HepG2 (cell line): ENCODE measurements at regions not wholly inside any gene's neighbourhood (a gene's known extent, or its start where the extent isn't known, plus 50 kb on each side); places are given as distances from the start of the nearest gene placed in this dataset.

Experiments
- ATAC-seq: fragments of 200-7000 bp; cut with Tn5 transposase; 3 replicates; pipeline ENCODE4 v1.9.1; 2020; ENCODE audit warnings: mild to moderate bottlenecking, moderate library complexity
- BruUV-seq: library from RNA; stranded (reverse); fragments of 400-500 nt; replicated peaks from 2 replicates; lab custom pipeline; 2021; lab: Mats Ljungman, UMichigan
- CTCF ChIA-PET: fragments of 300-600 bp; formaldehyde crosslinking; extraction: SDS; loops from one replicate; lab custom pipeline; 2021; ENCODE audit warnings: low total read pairs, inconsistent platforms, low intra/inter-chr PET ratio; lab: Yijun Ruan, JAX
- POLR2A ChIA-PET: fragments of 350-600 bp; sonication (Branson Sonifier 250); formaldehyde crosslinking; loops from one replicate; lab custom pipeline; 2020; ENCODE audit warnings: antibody characterized with exemption, inconsistent platforms; lab: Yijun Ruan, JAX
- DNase-seq: peaks from one replicate; pipeline ENCODE4 v3.0.0-alpha.2; 2015; ENCODE audit warnings: low spot score
- FAIRE-seq: peaks from 3 replicates; lab custom pipeline; 2011; peaks lifted over from hg19 to GRCh38; lab: Jason Lieb, UNC
- H2AFZ ChIP-seq: one replicate; pipeline ENCODE4 v1.6.1; 2011; ENCODE audit warnings: low read length, inconsistent platforms
- H3K27ac ChIP-seq: fragments of 300-600 bp; 3 replicates; pipeline ENCODE4 v1.8.0; 2011; ENCODE audit warnings: mixed run types, mild to moderate bottlenecking, mixed read lengths, low read length, inconsistent platforms; ENCODE audit not compliant: insufficient read depth; ENCODE audit errors: extremely low read length
- H3K27me3 ChIP-seq, 2 experiments: fragments of 200-600 bp in 1 of 2; 2 replicates in 1 of 2; 3 replicates in 1 of 2; pipeline versions ENCODE4 v1.6.0 to v1.8.0; 2011; ENCODE audit warnings: low read length in 2 of 2, mild to moderate bottlenecking in 2 of 2, moderate library complexity in 2 of 2, inconsistent platforms in 1 of 2; ENCODE audit not compliant: insufficient read depth in 2 of 2, control insufficient read depth in 1 of 2
- H3K36me3 ChIP-seq, 2 experiments: fragments of 200-600 bp in 1 of 2; replicated peaks in 1 of 2; 2 replicates in 1 of 2; 3 replicates in 1 of 2; pipeline versions ENCODE4 v1.5.1 to v1.8.0; 2011; ENCODE audit warnings: low read length in 2 of 2, inconsistent platforms in 1 of 2; ENCODE audit not compliant: insufficient read depth in 2 of 2, control insufficient read depth in 1 of 2
- H3K4me1 ChIP-seq: 2 replicates; pipeline ENCODE4 v1.5.1; 2012; ENCODE audit warnings: low read length, inconsistent platforms; ENCODE audit not compliant: insufficient read depth
- H3K4me2 ChIP-seq: 2 replicates; pipeline ENCODE4 v1.6.0; 2011; ENCODE audit warnings: low read depth, low read length, inconsistent platforms
- H3K4me3 ChIP-seq, 3 experiments: fragments of 200-600 bp in 1 of 3; sonication (generic), shearing (Covaris generic) in 1 of 3; replicated peaks in 1 of 3; 2 replicates each; pipeline ENCODE4 v1.5.1; 2011 to 2016; ENCODE audit warnings: low read length in 3 of 3, inconsistent platforms in 2 of 3, low read depth in 2 of 3, mild to moderate bottlenecking in 2 of 3, control low read depth in 1 of 3, mixed read lengths in 1 of 3; ENCODE audit not compliant: insufficient read depth in 1 of 3
- H3K79me2 ChIP-seq: one replicate; pipeline ENCODE4 v1.6.1; 2011; ENCODE audit warnings: low read length, inconsistent platforms; ENCODE audit not compliant: insufficient read depth
- H3K9ac ChIP-seq: 2 replicates; pipeline ENCODE4 v1.6.0; 2011; ENCODE audit warnings: mild to moderate bottlenecking, low read depth, low read length, inconsistent platforms; ENCODE audit not compliant: insufficient read depth
- H3K9me3 ChIP-seq: 2 replicates; pipeline ENCODE4 v1.5.1; 2012; ENCODE audit warnings: mild to moderate bottlenecking, low read length
- H4K20me1 ChIP-seq: 2 replicates; pipeline ENCODE4 v1.6.0; 2011; ENCODE audit warnings: inconsistent platforms, mild to moderate bottlenecking, low read length, moderate library complexity; ENCODE audit not compliant: insufficient read depth
- CCAR2 ChIP-seq: fragments of 200-400 bp; formaldehyde crosslinking; optimal IDR thresholded peaks from 2 replicates; pipeline ENCODE3; 2018; ENCODE audit warnings: low read depth, mild to moderate bottlenecking, low read length, moderate library complexity
- E2F1 ChIP-seq: sonication (generic); formaldehyde crosslinking; IDR thresholded peaks from 2 replicates; pipeline ENCODE4 v1.5.0; 2020; ENCODE audit warnings: missing genetic modification reagents
- EHMT2 ChIP-seq: fragments of 200-600 bp; sonication (generic); IDR thresholded peaks from 2 replicates; pipeline ENCODE4 v1.7.0; 2017; ENCODE audit warnings: antibody characterized with exemption, low read depth, low read length, borderline replicate concordance
- GATAD1 ChIP-seq: IDR thresholded peaks from 2 replicates; pipeline ENCODE4 v1.6.1; 2016; ENCODE audit warnings: missing genetic modification reagents, missing compliant biosample characterization
- HOXA3 ChIP-seq: sonication (generic); formaldehyde crosslinking; IDR thresholded peaks from 2 replicates; pipeline ENCODE4 v1.5.0; 2020; ENCODE audit warnings: missing genetic modification reagents
- STAG1 ChIP-seq: sonication (generic); formaldehyde crosslinking; IDR thresholded peaks from 2 replicates; pipeline ENCODE4 v1.4.0; 2020; ENCODE audit warnings: missing genetic modification reagents
- ZBTB49 ChIP-seq: sonication (generic); formaldehyde crosslinking; IDR thresholded peaks from 2 replicates; pipeline ENCODE4 v1.4.0; 2020; ENCODE audit warnings: missing genetic modification reagents, borderline replicate concordance
- ZC3H4 ChIP-seq: sonication (generic); formaldehyde crosslinking; IDR thresholded peaks from 2 replicates; pipeline ENCODE4 v1.4.0; 2020; ENCODE audit warnings: missing genetic modification reagents, borderline replicate concordance
- ZNF616 ChIP-seq: sonication (generic); formaldehyde crosslinking; IDR thresholded peaks from 2 replicates; pipeline ENCODE4 v1.5.0; 2020; ENCODE audit warnings: low read depth, mild to moderate bottlenecking, missing genetic modification reagents
- ZNF724P ChIP-seq: sonication (generic); formaldehyde crosslinking; IDR thresholded peaks from 2 replicates; pipeline ENCODE4 v1.8.0; 2022; ENCODE audit warnings: missing genetic modification reagents, borderline replicate concordance
- WGBS: methylation state at CpG from one replicate; pipeline ENCODE4 v1.1.6; 2017; ENCODE audit warnings: low lambda C conversion rate; 5-methylcytosine and 5-hydroxymethylcytosine counted together
- in situ Hi-C: cut with HindIII; loops from 2 replicates; pipeline ENCODE4 v1.10.0; 2017; ENCODE audit warnings: low pct_unique_long_range_greater_than_20kb; ENCODE audit not compliant: extremely low pct_ligation_motif_present
- intact Hi-C: fragments of 100-400 bp; cut with micrococcal nuclease; formaldehyde crosslinking; loops from one replicate; pipeline ENCODE4 v1.10.0; 2022; ENCODE audit not compliant: unreplicated experiment

GRCh38 chr12:89166121-89166520 is 186.2 kb downstream of the DUSP6 start:
- POLR2A ChIA-PET = no interaction called here
- no peak overlapping the region for H2AFZ ChIP-seq
- DNase-seq (no peak), ATAC-seq (no peak), FAIRE-seq (no peak)
- no peaks in the 10 kb centered on the region for H3K79me2 ChIP-seq
- peaks cover 10% of the 10 kb centered on the region for H3K4me1 ChIP-seq
- intact Hi-C loops = no loop called here
- no peak overlapping the region for H3K4me3 ChIP-seq
- no peaks in the 10 kb centered on the region for H3K9me3 ChIP-seq
- H3K27ac ChIP-seq = no peak overlapping the region
- CTCF ChIA-PET = no interaction called here
- no peak overlapping the region for H3K4me2 ChIP-seq
- in situ Hi-C loops = no loop called here
- no peak overlapping the region for H3K9ac ChIP-seq
- TF ChIP-seq EHMT2 (no peak), GATAD1 (CRISPR knock-in tag) (no peak)
- BruUV-seq = no TSS peak
- H3K27me3 ChIP-seq = no peaks in the 10 kb centered on the region
- no peaks in the 10 kb centered on the region for H3K36me3 ChIP-seq
- WGBS = 93% methylated on average over 1 of the region's 1 CpG
- H4K20me1 ChIP-seq = no peaks in the 10 kb centered on the region

GRCh38 chr12:89165703-89166102 is 186.6 kb downstream of the DUSP6 start:
- H3K9me3 ChIP-seq = no peaks in the 10 kb centered on the region
- ChIA-PET CTCF (no interaction called here), POLR2A (no interaction called here)
- no peak overlapping the region for H2AFZ ChIP-seq
- in situ Hi-C loops = no loop called here
- H3K27me3 ChIP-seq = no peaks in the 10 kb centered on the region
- no peaks in the 10 kb centered on the region for H3K36me3 ChIP-seq
- no peak overlapping the region for H3K9ac ChIP-seq
- no peaks in the 10 kb centered on the region for H4K20me1 ChIP-seq
- intact Hi-C loops = no loop called here
- H3K79me2 ChIP-seq = no peaks in the 10 kb centered on the region
- H3K27ac ChIP-seq = no peak overlapping the region
- H3K4me2 ChIP-seq = no peak overlapping the region
- ATAC-seq (no peak), FAIRE-seq (no peak), DNase-seq (no peak)
- no TSS peak for BruUV-seq
- H3K4me3 ChIP-seq = no peak overlapping the region
- H3K4me1 ChIP-seq = peaks cover 10% of the 10 kb centered on the region
- TF ChIP-seq ZNF724P (no peak), HOXA3 (CRISPR knock-in tag) (no peak), ZBTB49 (CRISPR knock-in tag) (no peak), STAG1 (CRISPR knock-in tag) (no peak), ZNF616 (CRISPR knock-in tag) (no peak), E2F1 (CRISPR knock-in tag) (no peak), ZC3H4 (CRISPR knock-in tag) (no peak), CCAR2 (no peak)
